Neural crest cell (in vitro differentiated cells): ENCODE measurements at regions not wholly inside any gene's neighbourhood (a gene's known extent, or its start where the extent isn't known, plus 50 kb on each side); places are given as distances from the start of the nearest gene placed in this dataset.

Experiments used
- DNase-seq: peaks from one replicate; pipeline ENCODE4 v3.0.0; 2021; ENCODE audit warnings: low read depth, mixed read lengths, low spot score
- H3K27ac Mint-ChIP-seq: one replicate; pipeline ENCODE4 v1.8.0; 2021; ENCODE audit warnings: mild to moderate bottlenecking, mixed read lengths; ENCODE audit not compliant: unreplicated experiment
- H3K27me3 Mint-ChIP-seq: 2 replicates; pipeline ENCODE4 v1.8.0; 2021; ENCODE audit warnings: low read depth, mild to moderate bottlenecking, mixed read lengths
- H3K36me3 Mint-ChIP-seq: 2 replicates; pipeline ENCODE4 v1.8.0; 2021; ENCODE audit warnings: low read depth, mild to moderate bottlenecking, mixed read lengths
- H3K4me1 Mint-ChIP-seq: 2 replicates; pipeline ENCODE4 v1.8.0; 2021; ENCODE audit warnings: mixed read lengths
- H3K4me3 Mint-ChIP-seq: one replicate; pipeline ENCODE4 v1.8.0; 2021; ENCODE audit warnings: mild to moderate bottlenecking, mixed read lengths
- H3K9me3 Mint-ChIP-seq: 2 replicates; pipeline ENCODE4 v1.8.0; 2021; ENCODE audit warnings: mixed read lengths
- CTCF ChIP-seq: fragments of 200-600 bp; sonication (generic); conservative IDR thresholded peaks from 2 replicates; pipeline ENCODE4 v1.5.0; 2021; ENCODE audit warnings: antibody characterized with exemption, mild to moderate bottlenecking

DNA sequence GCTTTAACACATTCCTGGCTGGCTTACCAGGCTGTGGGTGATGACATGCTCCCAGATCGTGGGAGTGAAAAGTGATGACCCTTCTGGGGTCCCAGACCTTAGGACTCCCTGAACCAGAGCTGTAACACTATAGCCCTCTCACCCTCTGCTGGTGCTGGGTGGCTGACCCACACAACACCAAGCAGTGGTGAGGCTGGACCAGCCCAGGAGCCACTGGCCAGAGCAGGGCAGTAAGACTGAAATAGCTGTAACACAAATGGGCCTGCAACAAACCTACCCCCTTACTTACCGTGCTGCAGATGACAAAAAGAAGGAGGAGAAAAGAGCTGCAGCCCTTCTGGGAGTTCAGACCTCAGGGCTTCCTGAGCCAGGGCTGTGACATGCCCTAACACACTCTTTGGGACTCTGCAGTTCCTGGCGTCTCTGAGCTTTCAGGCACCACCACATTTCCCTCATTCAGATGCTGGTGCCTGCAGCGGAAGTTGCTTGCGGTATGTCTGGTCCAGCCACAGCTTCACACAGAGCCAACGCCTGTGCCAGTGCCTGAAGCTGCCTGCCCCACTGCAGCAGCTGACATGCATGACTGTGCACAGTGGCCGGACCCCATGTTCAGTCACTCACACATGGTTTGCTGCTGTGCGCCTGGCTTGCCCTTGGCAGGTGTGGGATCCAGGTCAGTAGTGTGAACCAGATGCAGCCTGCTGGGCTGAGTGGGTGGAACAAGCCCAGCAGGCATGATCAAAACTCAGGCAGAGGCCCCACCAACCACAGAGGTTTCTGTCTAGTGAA is 1247.4 kb downstream of the EFNA5 start:
- H3K27me3 Mint-ChIP-seq = no peaks in the 10 kb centered on the region
- no peak overlapping the region for H3K27ac Mint-ChIP-seq
- TF ChIP-seq CTCF = no peak
- H3K4me3 Mint-ChIP-seq = no peak overlapping the region
- DNase-seq = no peak
- H3K4me1 Mint-ChIP-seq = no peaks in the 10 kb centered on the region
- H3K36me3 Mint-ChIP-seq = no peaks in the 10 kb centered on the region
- no peaks in the 10 kb centered on the region for H3K9me3 Mint-ChIP-seq

DNA sequence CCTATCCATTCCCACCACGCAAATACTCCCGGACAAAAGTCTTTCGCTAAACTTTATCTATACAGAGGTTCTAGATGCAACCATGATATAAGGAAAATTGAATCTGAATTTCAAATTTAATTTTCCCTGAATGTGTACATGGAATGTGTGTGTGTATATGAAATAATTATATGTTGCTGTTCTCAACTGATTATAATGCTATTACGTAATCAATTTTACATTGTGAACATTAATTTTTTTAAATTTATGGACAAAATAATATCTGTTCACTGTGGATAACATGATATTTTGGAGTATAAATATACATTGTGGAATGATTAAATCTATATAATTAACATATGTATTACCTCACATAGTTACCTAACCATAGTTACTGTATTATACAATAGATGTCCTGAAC is 1250.6 kb downstream of the EFNA5 start:
- no peak overlapping the region for H3K27ac Mint-ChIP-seq
- no peaks in the 10 kb centered on the region for H3K27me3 Mint-ChIP-seq
- H3K9me3 Mint-ChIP-seq = peaks cover 9% of the 10 kb centered on the region
- H3K36me3 Mint-ChIP-seq = no peaks in the 10 kb centered on the region
- TF ChIP-seq CTCF = no peak
- no peaks in the 10 kb centered on the region for H3K4me1 Mint-ChIP-seq
- H3K4me3 Mint-ChIP-seq = no peak overlapping the region
- no peak for DNase-seq

GRCh38 chr5:106418196-106418595 is 1252.5 kb downstream of the EFNA5 start:
- Mint-ChIP-seq H3K9me3 (peaks cover 9% of the 10 kb centered on the region), H3K36me3 (no peaks in the 10 kb centered on the region), H3K4me3 (no peak overlapping the region), H3K27ac (no peak overlapping the region), H3K27me3 (no peaks in the 10 kb centered on the region), H3K4me1 (no peaks in the 10 kb centered on the region)
- TF ChIP-seq CTCF = no peak
- DNase-seq = no peak

DNA sequence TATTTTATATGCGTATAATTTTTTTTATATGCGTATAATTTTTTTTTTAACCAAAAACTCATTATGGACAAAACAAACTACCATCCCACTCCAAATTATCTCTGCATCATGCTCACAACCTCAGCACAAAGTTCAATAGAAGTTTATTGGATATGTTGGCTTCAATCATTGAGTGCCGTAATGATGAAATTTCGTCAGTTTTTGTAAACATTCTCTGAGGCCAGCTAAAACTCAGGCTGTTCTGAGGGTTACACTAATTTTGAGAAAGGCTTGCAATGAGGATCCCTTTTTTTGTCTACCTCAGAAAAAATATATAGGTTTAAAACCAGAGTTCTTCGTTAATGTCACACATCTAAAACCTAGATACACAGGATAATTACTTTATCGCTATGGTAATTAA is 1253.2 kb downstream of the EFNA5 start:
- no peak for TF ChIP-seq CTCF
- Mint-ChIP-seq H3K27me3 (no peaks in the 10 kb centered on the region), H3K36me3 (no peaks in the 10 kb centered on the region), H3K27ac (no peak overlapping the region), H3K9me3 (peaks cover 9% of the 10 kb centered on the region), H3K4me1 (no peaks in the 10 kb centered on the region), H3K4me3 (no peak overlapping the region)
- no peak for DNase-seq

- TF ChIP-seq CTCF = no peak
- Mint-ChIP-seq H3K4me3 (no peak overlapping the region), H3K36me3 (no peaks in the 10 kb centered on the region), H3K27me3 (no peaks in the 10 kb centered on the region), H3K27ac (no peak overlapping the region), H3K9me3 (peaks cover 9% of the 10 kb centered on the region), H3K4me1 (no peaks in the 10 kb centered on the region)
- DNase-seq = no peak
These were observed 1253.6 kb downstream of the EFNA5 start for GRCh38 chr5:106417163-106417562.
